T-helper 1 cell (primary cell): ENCODE measurements at regions not wholly inside any gene's neighbourhood (a gene's known extent, or its start where the extent isn't known, plus 50 kb on each side); places are given as distances from the start of the nearest gene placed in this dataset.
"Not testable (repeated sequence)": the region's sequence is repeated elsewhere in the genome, so short reads cannot be mapped to it uniquely, and the experiment has no call there.

ENCODE experiments used
- DNase-seq, 5 donors: peaks; one replicate each; pipeline ENCODE4 v3.0.0-alpha.2; 2012 to 2020

DNA sequence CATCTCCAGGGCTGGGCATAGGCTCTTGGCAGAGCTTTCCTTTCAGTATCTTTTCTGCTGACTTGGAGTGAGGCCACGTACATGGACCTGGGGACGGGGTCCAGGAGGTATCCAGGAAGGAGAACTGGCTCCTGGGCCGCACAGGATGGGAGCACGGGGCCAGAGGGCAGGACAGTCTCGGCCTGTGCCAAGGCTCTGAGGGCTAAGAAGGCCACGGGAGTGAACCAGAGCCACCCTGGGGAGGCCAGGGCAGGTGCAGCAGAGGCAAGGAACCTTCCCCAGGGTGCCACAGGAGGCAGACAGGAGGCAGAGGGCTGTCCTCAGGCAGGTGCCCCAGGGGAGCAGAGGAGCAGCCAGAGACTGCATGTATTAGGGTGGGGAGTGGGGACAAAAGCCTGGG, 50.3 kb downstream of the PLXNA1 start:
- DNase-seq: no peak

DNA sequence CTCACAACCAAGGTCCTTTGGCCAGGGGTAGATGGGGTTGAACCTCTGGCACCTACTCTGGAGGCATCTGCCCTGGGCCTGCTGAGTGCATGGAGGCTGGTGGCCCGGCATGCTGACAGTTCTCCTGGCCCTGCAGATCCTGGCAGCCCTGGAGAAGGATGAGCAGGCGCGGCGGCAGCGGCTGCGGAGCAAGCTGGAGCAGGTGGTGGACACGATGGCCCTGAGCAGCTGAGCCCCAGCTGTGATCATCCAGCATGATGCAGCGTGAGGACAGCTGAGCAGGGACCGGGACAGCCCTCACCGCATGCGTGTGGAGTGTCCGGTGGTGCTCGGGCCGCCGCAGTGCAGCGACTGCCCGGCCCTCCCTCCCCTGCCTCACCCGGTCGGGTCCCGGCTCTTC, 50.9 kb downstream of the PLXNA1 start:
- no peak for DNase-seq

GRCh38 chr3:127034195-127034989, 51.5 kb downstream of the PLXNA1 start:
- no peak for DNase-seq

- no peak for DNase-seq
Observed at GRCh38 chr3:127034990-127035652, 52.2 kb downstream of the PLXNA1 start.

DNA sequence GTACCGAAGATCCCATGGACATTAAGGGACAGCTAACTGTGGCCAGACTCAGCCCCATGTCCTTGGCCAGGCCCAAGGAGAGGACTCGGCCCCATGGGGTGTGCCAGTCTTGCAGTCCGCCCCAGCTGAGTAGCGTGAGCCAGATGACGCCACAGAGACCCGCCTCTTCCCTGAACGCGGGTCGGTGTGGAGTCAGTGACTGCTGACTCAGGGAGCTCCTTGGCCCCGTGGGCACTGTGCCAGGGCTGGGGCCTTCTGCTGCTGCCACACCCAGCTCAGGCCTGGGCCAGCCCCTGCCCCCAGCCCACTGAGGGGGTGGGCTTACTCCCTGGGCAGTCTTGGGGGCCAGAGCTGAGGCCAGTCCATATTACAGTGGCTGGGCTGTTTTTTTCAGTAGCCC, 52.8 kb downstream of the PLXNA1 start:
- no peak for DNase-seq

DNA sequence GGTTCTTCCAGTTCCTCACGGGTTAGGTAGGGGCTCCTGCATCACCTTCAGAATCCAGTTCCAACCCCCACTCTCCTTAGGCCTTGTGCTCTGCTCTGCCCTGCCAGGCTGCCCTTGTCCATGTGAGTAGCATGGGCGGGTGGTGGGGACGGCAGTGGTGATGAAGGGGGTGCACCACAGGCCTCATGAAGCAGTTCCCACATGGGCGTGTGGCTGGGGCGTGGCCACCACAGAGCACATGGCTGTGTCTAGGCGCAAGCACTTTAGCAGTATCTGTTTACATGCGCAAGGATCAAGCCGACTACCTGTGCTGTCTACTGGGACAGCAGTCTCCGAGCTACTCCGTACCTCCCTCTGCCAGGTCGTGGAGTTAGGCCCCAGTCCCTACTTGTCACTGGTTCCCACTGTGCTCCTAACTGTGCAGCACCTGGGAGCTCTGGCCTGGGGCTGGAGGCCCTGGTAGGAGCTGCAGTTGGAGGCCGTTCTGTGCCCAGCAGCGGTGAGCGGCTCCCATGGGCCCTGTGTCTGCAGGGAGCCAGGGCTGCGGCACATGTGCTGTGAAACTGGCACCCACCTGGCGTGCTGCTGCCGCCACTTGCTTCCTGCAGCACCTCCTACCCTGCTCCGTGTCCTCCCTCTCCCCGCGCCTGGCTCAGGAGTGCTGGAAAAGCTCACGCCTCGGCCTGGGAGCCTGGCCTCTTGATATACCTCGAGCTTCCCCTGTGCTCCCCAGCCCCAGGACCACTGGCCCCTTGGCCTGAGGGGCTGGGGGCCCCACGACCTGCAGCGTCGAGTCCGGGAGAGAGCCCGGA, 53.5 kb downstream of the PLXNA1 start:
- no peak for DNase-seq

DNA sequence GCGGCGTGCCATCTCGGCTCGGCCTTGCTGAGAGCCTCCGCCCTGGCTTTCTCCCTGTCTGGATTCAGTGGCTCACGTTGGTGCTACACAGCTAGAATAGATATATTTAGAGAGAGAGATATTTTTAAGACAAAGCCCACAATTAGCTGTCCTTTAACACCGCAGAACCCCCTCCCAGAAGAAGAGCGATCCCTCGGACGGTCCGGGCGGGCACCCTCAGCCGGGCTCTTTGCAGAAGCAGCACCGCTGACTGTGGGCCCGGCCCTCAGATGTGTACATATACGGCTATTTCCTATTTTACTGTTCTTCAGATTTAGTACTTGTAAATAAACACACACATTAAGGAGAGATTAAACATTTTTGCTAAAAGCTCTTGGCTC, 54.1 kb downstream of the PLXNA1 start:
- DNase-seq: no peak

DNA sequence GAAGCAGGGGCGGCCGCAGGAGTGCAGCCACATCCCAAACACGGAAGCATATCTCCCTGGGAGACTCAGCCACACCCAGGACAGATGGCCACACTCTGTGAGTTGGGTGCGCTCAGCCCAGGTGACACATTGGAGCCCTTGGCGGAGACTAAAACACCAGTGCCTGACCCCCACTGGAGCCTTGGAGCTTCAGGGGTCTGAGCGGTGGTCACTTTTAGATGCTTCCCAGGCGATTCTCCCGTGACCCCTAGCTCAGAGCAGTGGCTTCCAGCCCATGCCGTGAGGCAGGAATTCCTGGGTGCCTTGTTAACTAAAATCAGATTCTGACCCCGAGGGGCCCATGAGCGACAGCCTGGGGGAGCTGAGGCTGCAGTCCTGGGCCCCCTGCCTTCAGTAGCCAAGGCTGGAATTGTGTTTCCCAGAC, 54.5 kb downstream of the PLXNA1 start:
- peak in 1 of 5 donors; percentile 2 for DNase-seq

GRCh38 chr3:127037971-127038446, 55.1 kb downstream of the PLXNA1 start:
- DNase-seq: peak in 1 of 5 donors; percentile 2

- no peak for DNase-seq
Observed at GRCh38 chr3:127038466-127038865, 55.6 kb downstream of the PLXNA1 start.

DNA sequence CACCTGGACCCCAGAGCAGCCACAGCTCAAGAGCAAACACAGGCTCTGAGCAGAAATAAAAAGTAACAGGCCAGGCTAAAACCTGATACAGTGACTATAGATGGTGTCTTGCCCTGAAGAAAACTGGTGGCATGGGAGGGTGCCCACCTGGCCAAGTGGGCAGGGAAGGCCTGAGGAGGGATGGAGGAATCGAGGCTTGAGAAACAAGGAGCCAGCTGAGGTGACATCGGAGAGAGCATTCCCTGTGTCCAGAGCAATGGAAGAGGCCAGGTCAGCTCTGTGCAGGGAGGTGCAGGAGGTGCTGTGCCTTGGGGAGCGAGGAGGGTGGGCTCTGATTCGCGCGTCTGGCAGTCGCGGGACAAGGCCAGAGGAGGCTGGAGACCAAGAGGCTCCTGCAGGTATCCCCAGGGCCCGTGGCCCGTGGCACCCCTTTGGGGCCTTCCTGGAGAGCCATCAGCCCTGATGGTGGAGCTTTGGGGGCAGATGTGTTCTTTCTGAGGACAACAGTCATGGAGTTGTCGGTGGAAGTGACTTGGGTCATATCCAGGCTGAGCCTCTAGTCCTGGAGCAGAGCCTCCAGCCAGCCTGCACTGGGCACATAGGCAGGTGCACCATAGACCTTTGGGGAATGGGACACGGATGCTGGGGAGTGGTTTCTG, 56.1 kb downstream of the PLXNA1 start:
- peak in 1 of 5 donors; percentile 4 for DNase-seq

- DNase-seq: peak in 1 of 5 donors; percentile 8
Observed at GRCh38 chr3:127039719-127040118, 56.8 kb downstream of the PLXNA1 start.

- DNase-seq: no peak
Observed at GRCh38 chr3:127040216-127040615, 57.3 kb downstream of the PLXNA1 start.

GRCh38 chr3:127041264-127041820, 58.4 kb downstream of the PLXNA1 start:
- no peak for DNase-seq

- no peak for DNase-seq
Observed at GRCh38 chr3:127041933-127042332, 59.0 kb downstream of the PLXNA1 start.

GRCh38 chr3:127042634-127043033, 59.7 kb downstream of the PLXNA1 start:
- no peak for DNase-seq

- no peak for DNase-seq
Observed at GRCh38 chr3:127043041-127043641, 60.2 kb downstream of the PLXNA1 start.

- DNase-seq: no peak
Observed at GRCh38 chr3:127043731-127044510, 61.0 kb downstream of the PLXNA1 start.

DNA sequence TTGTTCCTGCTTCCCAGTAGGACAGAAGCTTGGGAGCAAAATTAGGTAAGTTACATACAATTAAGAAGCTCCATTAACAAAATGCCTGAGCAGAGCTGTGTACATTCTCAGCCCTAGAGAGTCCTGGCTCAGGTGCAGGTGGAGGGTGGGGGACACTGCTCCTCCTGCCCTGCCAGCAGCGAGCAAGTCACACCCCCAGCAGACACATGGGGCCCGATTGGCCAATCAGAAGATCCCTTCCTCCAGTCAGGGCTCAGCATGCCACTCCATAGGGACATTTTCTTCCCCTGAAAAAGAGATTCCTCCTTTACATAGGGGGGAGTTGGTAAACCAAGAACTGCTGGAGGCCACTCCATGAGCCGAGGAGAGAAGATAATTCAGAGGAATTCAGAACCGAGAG, 62.1 kb downstream of the PLXNA1 start:
- no peak for DNase-seq

DNA sequence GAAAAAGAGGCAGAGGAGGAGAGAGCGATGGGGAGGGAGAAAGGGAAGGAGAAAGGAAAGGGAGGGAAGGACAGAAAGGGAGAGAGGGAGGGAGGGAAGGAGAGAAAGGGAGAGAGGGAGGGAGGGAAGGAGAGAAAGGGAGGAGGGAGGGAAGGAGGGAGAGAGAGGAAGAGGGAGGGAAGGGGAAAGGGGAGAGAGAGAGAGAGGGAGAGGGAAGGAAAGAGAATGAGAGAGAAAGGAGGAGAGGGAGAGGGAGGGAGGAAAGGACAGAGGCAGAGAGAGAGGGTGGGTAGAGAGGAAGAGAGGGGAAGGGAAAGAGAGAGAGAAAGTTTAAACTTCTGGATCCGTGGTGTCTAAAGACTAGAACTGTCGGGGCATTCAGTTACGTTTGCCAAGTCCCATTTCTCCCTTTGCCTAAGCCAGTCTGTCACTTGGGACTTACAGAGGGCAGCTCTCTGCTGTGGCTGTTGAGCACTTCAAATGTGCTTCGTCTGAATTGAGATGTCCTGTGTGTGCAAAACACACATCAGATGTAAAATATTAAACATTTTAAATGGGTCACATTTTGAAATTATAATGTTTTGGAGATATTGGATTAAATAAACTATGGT, 62.6 kb downstream of the PLXNA1 start:
- DNase-seq: no peak

DNA sequence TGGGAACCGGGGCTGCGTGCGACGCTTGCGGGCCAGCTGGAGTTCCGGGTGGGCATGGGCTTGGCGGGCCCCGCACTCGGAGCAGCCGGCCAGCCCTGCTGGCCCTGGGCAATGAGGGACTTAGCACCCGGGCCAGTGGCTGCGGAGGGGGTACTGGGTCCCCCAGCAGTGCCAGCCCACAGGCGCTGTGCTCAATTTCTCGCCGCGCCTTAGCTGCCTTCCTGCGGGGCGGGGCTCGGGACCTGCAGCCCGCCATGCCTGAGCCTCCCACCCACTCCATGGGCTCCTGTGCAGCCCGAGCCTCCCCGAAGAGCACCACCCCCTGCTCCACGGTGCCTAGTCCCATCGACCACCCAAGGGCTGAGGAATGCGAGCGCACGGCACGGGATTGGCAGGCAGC, 63.8 kb downstream of the PLXNA1 start:
- DNase-seq: not testable (repeated sequence)
